Heart right ventricle (tissue), 16 donors: ENCODE measurements at regions not wholly inside any gene's neighbourhood (a gene's known extent, or its start where the extent isn't known, plus 50 kb on each side); places are given as distances from the start of the nearest gene placed in this dataset.
"Not testable (repeated sequence)": the region's sequence is repeated elsewhere in the genome, so short reads cannot be mapped to it uniquely, and the experiment has no call there.

Experiments
- ATAC-seq, 8 donors: fragments of 200-7000 bp; cut with Tn5 transposase; one replicate each; pipeline ENCODE4 v1.9.1; 2020; ENCODE audit warnings: mild to moderate bottlenecking in 8 of 8, moderate library complexity in 8 of 8, moderate number of reproducible peaks in 1 of 8
- DNase-seq, 2 donors: peaks; one replicate each; pipeline ENCODE4 v3.0.0-alpha.2; 2020
- H3K27ac ChIP-seq, 10 donors: fragments of 200-600 bp; sonication (generic) in 2 of 10; one replicate each; pipeline versions ENCODE4 v1.5.0 to v1.8.0; 2020 to 2022; ENCODE audit warnings: mild to moderate bottlenecking in 3 of 10
- H3K27me3 ChIP-seq, 7 donors: fragments of 200-600 bp; one replicate each; pipeline ENCODE4 v1.8.0; 2021 to 2022; ENCODE audit warnings: mild to moderate bottlenecking in 2 of 7
- H3K36me3 ChIP-seq, 9 donors: fragments of 200-600 bp; sonication (generic) in 1 of 9; one replicate each; pipeline versions ENCODE4 v1.5.0 to v1.8.0; 2020 to 2022; ENCODE audit warnings: mild to moderate bottlenecking in 2 of 9
- H3K4me1 ChIP-seq, 9 donors: fragments of 200-600 bp; sonication (generic) in 1 of 9; one replicate each; pipeline versions ENCODE4 v1.5.0 to v1.8.0; 2020 to 2022; ENCODE audit warnings: mild to moderate bottlenecking in 4 of 9
- H3K4me3 ChIP-seq, 10 donors: fragments of 200-600 bp; sonication (generic) in 2 of 10; one replicate each; pipeline versions ENCODE4 v1.5.0 to v1.8.0; 2020 to 2022; ENCODE audit warnings: mild to moderate bottlenecking in 7 of 10, moderate library complexity in 2 of 10
- H3K9me3 ChIP-seq, 11 donors: fragments of 200-600 bp in 10 of 11; sonication (generic) in 2 of 11; one replicate each; pipeline versions ENCODE4 v1.5.0 to v1.8.0; 2013 to 2022; ENCODE audit warnings: mild to moderate bottlenecking in 2 of 11, control low read depth in 1 of 11, moderate library complexity in 1 of 11
- CTCF ChIP-seq, 9 donors: fragments of 200-600 bp; sonication (generic) in 2 of 9; IDR thresholded peaks; one replicate each; pipeline versions ENCODE4 v1.5.0 to v1.8.0; 2021 to 2022; ENCODE audit warnings: antibody characterized with exemption in 9 of 9, mild to moderate bottlenecking in 5 of 9, moderate library complexity in 1 of 9
- WGBS, 2 donors: extraction: QIAGEN DNeasy Blood & Tissue Kit; methylation state at CpG; one replicate each; pipeline ENCODE4 v1.1.7; 2013; ENCODE audit warnings: inconsistent platforms in 1 of 2; 5-methylcytosine and 5-hydroxymethylcytosine counted together
- intact Hi-C, 10 donors: fragments of 100-400 bp; cut with DNase I; formaldehyde crosslinking; loops; one replicate each; pipeline versions ENCODE4 v1.11.1 to v1.14.2; 2022
- donor health status: Arrhythmogenic right ventricular cardiomyopathy.
- donor health status: ischemic (EF 13 %, LVEDD 7.1; RV severe dilation, severe dysfunction).
- donor health status: healthy with polysubstance abuse.
- donor health status: DM: no; HTN: yes; CAD: no.
- donor health status: DM: no; HTN: no; CAD: no.
- donor health status: ischemic (EF 25% LVEDD 6.9; RV normal size, moderate dysfunction).
- donor health status: ischemic (EF 25% LVEDD 5.7; RV mildly dilated, moderate dysfunction).
- donor health status: healthy.
- donor health status: DM: yes; HTN: yes; CAD: no.
- donor health status: Ischemic cardiomyopathy.
- donor health status: ischemic (EF 35%, LVEDD 5.7; RV mildly dilated, moderate dysfunction).
- donor health status: nonischemic (EF 11% LVEDD 7.7; RV severe dilation, severe dysfunction).
- donor health status: DM: yes; HTN: yes; CAD: no.
- donor health status: PGD.
- donor health status: ischemic (EF 29% LVEDD 5.4; RV normal size, mild dysfunction).
- donor health status: nonischemic (EF 23%, LVEDD 6.1; RV moderate dilation, normal function).

GRCh38 chr20:53823121-53823764, 229.6 kb upstream of the ZNF217 start:
- Histone ChIP-seq H3K9me3 (peaks cover 0 to 18% (median 0%) of the 10 kb centered on the region in 11 donors), H3K27ac (no peak overlapping the region), H3K4me3 (no peak overlapping the region), H3K36me3 (no peaks in the 10 kb centered on the region), H3K4me1 (peaks cover 0 to 15% (median 5%) of the 10 kb centered on the region in 9 donors), H3K27me3 (no peaks in the 10 kb centered on the region)
- WGBS, 2 donors, result 87 to 89% methylated on average over 6 of the region's 6 CpGs
- no peak for DNase-seq
- intact Hi-C loops, result no loop called here
- TF ChIP-seq CTCF (IDR thresholded peaks at IDR 0.05), result no peak
- ATAC-seq, result no peak

DNA sequence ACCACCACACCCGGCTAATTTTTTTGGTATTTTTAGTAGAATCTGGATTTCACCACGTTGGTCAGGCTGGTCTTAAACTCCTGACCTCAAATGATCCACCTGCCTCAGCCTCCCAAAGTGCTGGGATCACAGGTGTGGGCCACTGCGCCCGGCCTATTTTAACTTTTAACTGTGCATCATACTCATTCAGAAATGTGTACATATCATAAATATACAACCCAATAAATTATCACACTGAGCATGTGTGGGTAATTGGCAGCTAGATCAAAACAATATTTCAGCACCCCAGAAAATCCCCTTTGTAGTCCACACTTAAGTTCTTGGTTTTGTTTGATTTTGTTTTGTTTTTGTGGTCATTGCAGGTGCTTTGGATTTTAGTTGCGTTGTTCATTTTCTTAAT, 228.9 kb upstream of the ZNF217 start:
- no peaks in the 10 kb centered on the region for H3K27me3 ChIP-seq
- TF ChIP-seq CTCF (IDR thresholded peaks at IDR 0.05), result no peak
- ATAC-seq (no peak), DNase-seq (no peak)
- H3K4me3 ChIP-seq, result no peak overlapping the region
- peaks cover 0 to 18% (median 0%) of the 10 kb centered on the region in 11 donors for H3K9me3 ChIP-seq
- H3K4me1 ChIP-seq, result peaks cover 0 to 9% (median 0%) of the 10 kb centered on the region in 9 donors
- 98% methylated on average over 5 of the region's 5 CpGs for WGBS, 2 donors
- H3K27ac ChIP-seq, result no peak overlapping the region
- intact Hi-C loops, result no loop called here
- H3K36me3 ChIP-seq, result no peaks in the 10 kb centered on the region

DNA sequence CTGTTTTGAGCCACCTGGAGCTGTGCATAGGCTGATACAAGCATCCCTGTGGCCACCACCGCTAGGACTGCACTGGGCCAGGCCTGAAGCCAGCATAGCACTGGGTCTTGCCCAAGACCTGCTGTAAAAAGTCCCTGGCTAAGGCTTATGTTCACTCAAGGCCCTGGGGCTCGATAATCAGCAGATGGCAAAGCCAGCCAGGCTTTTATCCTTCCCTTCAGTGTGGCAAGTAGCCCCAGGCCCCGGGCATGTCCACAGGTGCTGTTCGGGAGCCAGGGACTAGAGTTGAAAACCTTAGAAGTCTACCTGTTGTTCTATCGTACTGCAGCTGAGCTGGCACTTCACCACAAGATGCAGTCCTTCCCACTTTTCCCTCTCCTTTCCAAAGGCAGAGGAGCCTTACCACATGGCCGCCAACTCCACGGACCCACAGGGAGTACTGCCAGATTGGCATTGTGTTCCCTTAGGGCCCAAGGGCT, 226.4 kb upstream of the ZNF217 start:
- peaks cover 0 to 18% (median 0%) of the 10 kb centered on the region in 11 donors for H3K9me3 ChIP-seq
- no peak overlapping the region for H3K27ac ChIP-seq
- no peak for ATAC-seq
- TF ChIP-seq CTCF (IDR thresholded peaks at IDR 0.05), result no peak
- no peaks in the 10 kb centered on the region for H3K36me3 ChIP-seq
- H3K4me3 ChIP-seq, result no peak overlapping the region
- H3K4me1 ChIP-seq, result no peaks in the 10 kb centered on the region
- DNase-seq, result no peak
- 86 to 96% methylated on average over 7 of the region's 7 CpGs for WGBS, 2 donors
- no peaks in the 10 kb centered on the region for H3K27me3 ChIP-seq
- intact Hi-C loops, result no loop called here

GRCh38 chr20:53818457-53819177, 225.0 kb upstream of the ZNF217 start:
- no peak for ATAC-seq
- no peak for DNase-seq

GRCh38 chr20:53817513-53817912, 223.9 kb upstream of the ZNF217 start:
- H3K27me3 ChIP-seq, DNase-seq, ATAC-seq, H3K27ac ChIP-seq, H3K4me1 ChIP-seq, intact Hi-C loops, H3K4me3 ChIP-seq, H3K36me3 ChIP-seq: not testable (repeated sequence)
- WGBS, 2 donors, result 98% methylated on average over 7 of the region's 7 CpGs
- H3K9me3 ChIP-seq, result peaks cover 0 to 18% (median 0%) of the 10 kb centered on the region in 11 donors

More at GRCh38 chr20:53818457-53819177, 225.0 kb upstream of the ZNF217 start:
- TF ChIP-seq CTCF (IDR thresholded peaks at IDR 0.05), result no peak
- Histone ChIP-seq H3K4me3 (no peak overlapping the region), H3K9me3 (peaks cover 0 to 18% (median 0%) of the 10 kb centered on the region in 11 donors), H3K4me1 (no peaks in the 10 kb centered on the region), H3K27ac (no peak overlapping the region), H3K27me3 (no peaks in the 10 kb centered on the region), H3K36me3 (no peaks in the 10 kb centered on the region)
- intact Hi-C loops, result no loop called here
